ENCODE measurements at regions not wholly inside any gene's neighbourhood (a gene's known extent, or its start where the extent isn't known, plus 50 kb on each side); places are given as distances from the start of the nearest gene placed in this dataset.

DNA sequence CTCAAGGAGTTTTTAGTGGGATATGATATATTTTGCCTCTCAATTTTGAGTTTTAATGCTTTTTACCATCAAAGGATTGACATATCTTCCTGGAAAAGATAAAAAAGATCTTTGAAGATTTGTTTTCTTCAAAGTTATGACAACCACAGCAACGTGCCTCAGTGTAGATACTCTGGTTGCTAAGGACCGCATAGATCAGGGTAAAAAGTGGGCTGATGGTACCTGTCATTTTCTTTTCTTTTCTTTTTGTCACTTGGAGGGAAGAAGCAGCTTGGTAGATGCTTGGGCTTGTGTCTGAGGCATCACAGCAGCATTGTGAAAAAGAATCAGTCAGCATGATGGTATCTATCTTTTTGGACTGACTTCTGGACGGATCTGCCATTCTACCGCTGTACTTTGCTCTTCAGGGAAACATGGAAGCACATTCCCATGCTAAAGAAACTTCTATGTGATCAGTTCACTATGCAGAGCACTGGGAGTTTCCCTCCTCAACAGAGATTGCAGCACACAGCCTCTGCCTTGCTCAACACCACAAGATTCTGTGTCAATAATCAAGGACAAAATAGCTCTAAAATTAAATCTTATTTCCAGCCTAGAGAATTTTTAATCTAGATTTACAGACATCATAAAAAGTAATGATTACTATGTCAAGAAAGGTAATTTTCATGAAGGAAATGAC, 54.8 kb upstream of the SGK1 start:
- peaks cover 29% of the 10 kb centered on the region for H3K4me1 Mint-ChIP-seq (ENCODE audit: low read depth)
- intact Hi-C loops (cut with micrococcal nuclease): no loop called here
- no peak overlapping the region for H3K4me3 Mint-ChIP-seq
- DNase-seq: no peak
- ChIA-PET CTCF (interaction anchor here (0.9 to 1.5 kb wide), 8 partner anchors 9 to 268 kb away, joined by 3 to 4 read pairs (median 3); no protein-coding TSS in a partner anchor), POLR2A (interaction anchor here (0.5 to 0.8 kb wide), 2 partner anchors 143 to 222 kb away, joined by 3 read pairs; no protein-coding TSS in a partner anchor)
- no peak for TF ChIP-seq CTCF (IDR thresholded peaks at IDR 0.05)
- H3K27ac Mint-ChIP-seq: peak overlapping the region; percentile 60
- no peaks in the 10 kb centered on the region for H3K36me3 Mint-ChIP-seq (ENCODE audit: low read depth)
- ATAC-seq: no peak
- no peaks in the 10 kb centered on the region for H3K27me3 Mint-ChIP-seq
- H3K9me3 Mint-ChIP-seq: no peaks in the 10 kb centered on the region

DNA sequence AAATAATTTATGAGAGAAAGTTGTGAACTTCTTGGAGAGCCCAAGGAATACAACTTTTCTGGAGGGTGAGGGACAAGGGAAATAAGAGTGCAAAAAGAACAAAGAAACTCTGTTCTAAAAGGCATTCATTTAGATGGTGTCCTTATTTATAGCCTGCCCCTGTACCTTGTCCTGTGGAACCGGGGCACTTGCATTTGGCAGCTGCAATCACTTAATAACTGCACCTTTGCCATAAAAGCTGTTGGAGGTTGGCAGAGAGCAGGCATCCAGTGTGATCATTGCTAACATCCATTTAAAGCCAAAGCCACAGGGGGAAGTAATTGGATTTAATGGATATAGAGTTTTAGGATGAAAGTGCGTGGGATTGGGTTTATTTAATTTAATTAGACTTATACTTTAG, 50.8 kb upstream of the SGK1 start:
- CTCF ChIA-PET: no interaction called here
- intact Hi-C loops (cut with micrococcal nuclease): no loop called here
- ATAC-seq: no peak
- Mint-ChIP-seq H3K9me3 (no peaks in the 10 kb centered on the region), H3K4me1 (ENCODE audit: low read depth) (peaks cover 20% of the 10 kb centered on the region), H3K4me3 (no peak overlapping the region), H3K27ac (no peak overlapping the region), H3K27me3 (no peaks in the 10 kb centered on the region), H3K36me3 (ENCODE audit: low read depth) (no peaks in the 10 kb centered on the region)
- DNase-seq: no peak
- POLR2A ChIA-PET: no interaction called here
- TF ChIP-seq CTCF (IDR thresholded peaks at IDR 0.05): no peak
